SKM-1 (cell line): ENCODE measurements at regions not wholly inside any gene's neighbourhood (a gene's known extent, or its start where the extent isn't known, plus 50 kb on each side); places are given as distances from the start of the nearest gene placed in this dataset.

Experiments
- DNase-seq: peaks from one replicate; lab custom pipeline; 2025; ENCODE audit not compliant: unreplicated experiment; lab: John Stamatoyannopoulos, UW

- no peak for DNase-seq
Observed at GRCh38 chr14:71201840-71202239, 294.6 kb downstream of the PCNX1 start.

- no peak for DNase-seq
Observed at GRCh38 chr14:71202881-71203280, 295.6 kb downstream of the PCNX1 start.

DNA sequence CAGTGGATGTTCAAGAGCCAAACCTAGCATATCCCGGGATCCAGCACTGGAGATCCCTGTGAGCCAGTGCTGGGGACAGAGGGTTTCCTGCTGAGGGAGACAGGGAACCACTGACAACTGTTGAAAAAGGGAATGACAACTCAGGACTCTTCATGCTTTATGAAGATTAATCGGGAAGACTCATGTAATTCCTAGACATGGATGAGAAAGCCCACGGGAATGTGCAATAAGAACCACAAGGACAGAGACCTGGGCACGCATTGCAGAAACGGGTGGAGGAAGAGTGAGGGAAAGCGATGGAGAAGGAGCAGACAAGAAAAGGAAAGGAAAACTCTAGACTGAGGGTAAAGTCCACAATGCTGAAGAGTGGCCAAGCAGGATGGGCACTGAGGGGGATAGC is 296.0 kb downstream of the PCNX1 start:
- no peak for DNase-seq

- no peak for DNase-seq
Observed at GRCh38 chr14:71204231-71204630, 297.0 kb downstream of the PCNX1 start.

GRCh38 chr14:71204768-71205167 is 297.5 kb downstream of the PCNX1 start:
- DNase-seq, result no peak

GRCh38 chr14:71206123-71206522 is 298.9 kb downstream of the PCNX1 start:
- DNase-seq, result no peak

GRCh38 chr14:71206766-71207371 is 299.6 kb downstream of the PCNX1 start:
- no peak for DNase-seq

DNA sequence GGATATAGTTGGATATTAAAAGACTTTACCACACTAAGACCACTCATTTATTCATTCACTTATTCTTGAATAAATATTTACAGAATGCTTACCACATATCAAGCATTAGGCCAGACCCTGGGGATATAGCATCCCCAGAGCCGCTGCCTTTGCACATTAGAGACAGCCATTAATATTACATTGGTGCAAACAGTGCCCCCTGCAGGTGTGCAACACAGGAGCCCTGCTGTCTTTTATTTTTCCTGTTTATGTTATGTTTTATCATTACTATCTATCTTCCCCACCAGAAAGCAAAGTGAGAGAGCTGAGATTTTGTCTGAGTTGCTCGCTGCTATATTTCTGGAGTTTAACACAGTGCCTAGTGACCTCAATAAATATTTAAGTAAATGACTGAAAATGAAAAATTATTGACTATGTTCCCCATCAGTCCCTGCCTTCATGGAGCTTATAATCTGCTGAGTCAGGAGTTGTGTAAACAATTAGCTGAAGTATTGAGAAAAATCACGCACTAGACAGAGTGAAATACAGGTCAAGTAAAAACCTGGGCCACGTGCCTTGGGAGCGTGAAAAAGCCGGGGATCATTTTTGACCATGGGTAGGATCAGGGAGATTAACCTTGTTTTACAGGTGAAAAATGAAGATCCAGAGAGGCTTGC is 301.6 kb downstream of the PCNX1 start:
- DNase-seq, result no peak

- DNase-seq, result no peak
Observed at GRCh38 chr14:71209888-71210287, 302.6 kb downstream of the PCNX1 start.

- DNase-seq, result no peak
Observed at GRCh38 chr14:71212093-71212492, 304.8 kb downstream of the PCNX1 start.

DNA sequence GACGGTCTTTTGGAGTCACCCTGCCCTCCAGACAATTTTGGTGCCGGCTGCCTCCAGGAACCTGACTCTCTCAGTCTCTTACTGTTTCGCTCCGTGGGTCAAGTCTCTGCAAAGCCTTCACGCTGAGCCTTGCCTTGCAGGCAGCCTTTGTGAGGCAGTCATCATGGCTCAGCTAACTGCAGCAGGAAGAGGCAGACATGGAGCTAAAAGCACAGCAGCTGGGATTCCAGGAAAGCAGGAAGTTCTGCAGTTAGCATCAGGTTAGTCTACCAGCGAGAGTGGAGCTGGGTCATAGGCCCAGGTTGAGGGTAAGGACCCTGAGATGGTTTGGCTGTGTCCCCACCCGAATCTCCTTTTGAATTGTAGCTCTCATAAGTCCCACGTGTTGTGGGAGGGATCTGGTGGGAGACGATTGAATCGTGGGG is 305.4 kb downstream of the PCNX1 start:
- DNase-seq, result no peak

- no peak for DNase-seq
Observed at GRCh38 chr14:71214241-71214640, 307.0 kb downstream of the PCNX1 start.

DNA sequence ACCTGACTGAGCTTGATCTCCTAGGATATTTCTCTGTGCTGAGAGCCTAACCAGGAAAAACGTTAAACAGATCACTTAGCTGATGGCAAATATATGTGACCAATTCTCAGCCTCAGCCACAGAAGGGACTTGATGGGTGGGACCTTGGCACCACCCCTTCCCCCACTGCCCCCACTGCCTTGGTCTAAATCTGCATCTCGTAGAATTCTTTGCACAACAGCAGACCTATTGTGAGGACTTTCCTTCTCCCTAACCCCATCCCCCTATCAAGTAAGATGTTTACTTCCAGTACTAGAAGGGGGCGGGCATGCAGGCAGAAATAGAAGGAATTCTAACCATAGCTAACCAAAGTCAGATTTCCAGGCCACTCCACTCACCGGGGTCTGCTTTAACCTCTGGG is 313.2 kb downstream of the PCNX1 start:
- DNase-seq, result no peak

- no peak for DNase-seq
Observed at GRCh38 chr14:71221119-71221518, 313.9 kb downstream of the PCNX1 start.

DNA sequence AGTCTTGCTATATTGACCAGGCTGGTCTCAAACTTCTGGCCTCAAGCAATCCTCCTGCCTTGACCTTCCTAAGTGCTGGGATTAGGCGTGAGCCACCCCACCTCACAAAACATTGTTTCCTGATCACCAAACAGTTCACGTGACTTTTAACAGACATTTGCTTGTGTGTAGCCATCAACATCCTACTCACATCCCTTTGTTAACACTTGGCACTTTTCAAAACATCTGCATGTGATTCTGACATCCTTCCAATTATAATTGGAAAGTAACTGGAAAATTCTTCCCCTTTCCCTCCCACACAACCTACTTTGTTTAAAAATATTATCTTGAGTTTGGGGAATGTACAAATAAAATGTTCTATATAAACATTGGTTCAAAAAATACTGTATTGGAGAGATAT is 317.9 kb downstream of the PCNX1 start:
- DNase-seq, result no peak

GRCh38 chr14:71228711-71229110 is 321.5 kb downstream of the PCNX1 start:
- DNase-seq, result no peak

- no peak for DNase-seq
Observed at GRCh38 chr14:71229875-71230274, 322.6 kb downstream of the PCNX1 start.

- DNase-seq, result no peak
Observed at GRCh38 chr14:71230897-71231296, 323.6 kb downstream of the PCNX1 start.

DNA sequence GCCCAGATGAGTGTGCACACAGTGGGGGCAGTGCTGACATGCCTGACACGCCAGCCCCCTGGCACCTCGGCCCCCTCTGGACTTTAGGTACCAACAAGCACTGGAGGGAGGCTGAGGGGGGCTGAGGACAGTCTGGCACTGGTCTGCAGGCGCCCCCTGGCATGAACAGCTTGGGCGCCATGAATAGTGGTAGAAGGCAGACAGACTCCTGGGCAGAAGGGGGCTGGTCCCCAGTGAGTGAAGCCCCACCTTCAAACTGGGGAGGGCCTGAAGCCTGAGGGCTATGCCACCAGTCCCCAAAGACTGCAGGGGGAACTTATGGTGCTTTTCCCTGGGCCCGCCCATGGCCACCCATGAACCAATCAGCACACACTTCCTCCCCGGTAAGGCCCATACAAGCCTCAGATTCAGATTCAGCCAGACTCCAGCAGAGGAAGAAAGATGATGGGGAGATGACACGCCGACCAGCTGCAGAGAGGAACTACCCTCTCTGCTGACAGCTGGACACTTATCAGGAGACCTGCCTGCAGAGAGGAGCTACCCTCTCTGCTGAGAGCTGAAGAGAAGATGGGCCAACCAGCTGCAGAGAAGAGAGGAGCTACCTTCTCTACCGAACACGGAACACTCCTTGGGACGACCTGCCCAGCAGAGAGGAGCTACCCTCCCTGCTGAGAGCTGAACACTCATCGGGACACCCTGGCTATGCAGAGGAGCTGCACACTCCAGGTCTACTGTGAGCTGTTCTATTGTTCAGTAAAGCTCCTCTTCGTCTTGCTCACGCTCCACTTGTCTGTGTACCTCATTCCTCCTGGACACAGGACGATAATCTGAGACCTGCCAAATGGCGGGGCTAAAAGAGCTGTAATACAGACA is 324.5 kb downstream of the PCNX1 start:
- no peak for DNase-seq

GRCh38 chr14:71232506-71232905 is 325.2 kb downstream of the PCNX1 start:
- DNase-seq, result no peak

GRCh38 chr14:71235875-71236274 is 328.6 kb downstream of the PCNX1 start:
- no peak for DNase-seq

DNA sequence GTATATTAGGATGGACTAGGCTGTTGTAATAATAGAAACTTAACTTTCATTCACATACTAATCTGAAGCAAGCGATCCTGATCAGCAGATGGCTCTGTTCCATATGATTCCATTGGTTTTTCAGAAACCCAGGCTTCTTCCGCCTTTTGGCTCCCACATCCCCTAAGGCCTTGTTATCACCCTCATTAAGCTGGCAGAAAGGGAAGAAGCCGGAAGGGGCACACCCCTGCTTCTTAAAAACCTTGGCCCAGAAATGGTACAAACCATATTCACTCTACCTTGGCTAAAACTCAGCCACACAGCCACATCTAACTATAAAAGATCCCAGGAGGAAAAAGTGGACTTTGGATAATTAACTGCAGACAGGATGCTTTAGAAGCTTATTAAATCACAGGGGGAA is 329.2 kb downstream of the PCNX1 start:
- no peak for DNase-seq
